Thyroid gland (tissue), 4 donors: ENCODE measurements at regions not wholly inside any gene's neighbourhood (a gene's known extent, or its start where the extent isn't known, plus 50 kb on each side); places are given as distances from the start of the nearest gene placed in this dataset.
A peak's percentile ranks its signal among the peaks of the same experiment; 100 is the strongest.

Experiments used
- DNase-seq, 2 donors: peaks; one replicate each; pipeline ENCODE4 v3.0.0-alpha.2; 2019
- H3K27ac ChIP-seq, 3 donors: fragments of 200-600 bp; sonication (generic); 1 replicate in 2 of 3; 2 replicates in 1 of 3; pipeline ENCODE4 v1.5.1; 2016 to 2019; ENCODE audit warnings: mild to moderate bottlenecking in 1 of 3, moderate library complexity in 1 of 3
- H3K27me3 ChIP-seq: fragments of 200-600 bp; sonication (generic); one replicate; pipeline ENCODE4 v1.5.1; 2019
- H3K36me3 ChIP-seq, 2 donors: fragments of 200-600 bp; sonication (generic); one replicate each; pipeline ENCODE4 v1.5.1; 2016 to 2019
- H3K4me1 ChIP-seq, 2 donors: fragments of 200-600 bp; sonication (generic); one replicate each; pipeline ENCODE4 v1.5.1; 2017 to 2019
- H3K4me3 ChIP-seq, 3 donors: fragments of 200-600 bp; sonication (generic); replicated peaks in 1 of 3; 1 replicate in 2 of 3; 2 replicates in 1 of 3; pipeline ENCODE4 v1.5.1; 2016; ENCODE audit warnings: mild to moderate bottlenecking in 1 of 3
- H3K9me3 ChIP-seq: fragments of 200-600 bp; sonication (generic); one replicate; pipeline ENCODE4 v1.5.1; 2017
- POLR2A ChIP-seq, 2 donors: fragments of 450-650 bp; IDR thresholded peaks; one replicate each; pipeline ENCODE4 v1.6.1; 2017; ENCODE audit warnings: antibody characterized with exemption in 2 of 2, mild to moderate bottlenecking in 2 of 2, moderate library complexity in 1 of 2
- WGBS, 2 donors: methylation state at CpG; one replicate each; pipeline ENCODE4 v1.1.5; 2017; 5-methylcytosine and 5-hydroxymethylcytosine counted together
- intact Hi-C: fragments of 100-400 bp; cut with DNase I; formaldehyde crosslinking; loops from one replicate; pipeline ENCODE4 v1.15.1; 2023
- TF ChIP-seq, protein P1 (sequence below), 6 experiments: fragments of 200-600 bp in 3 of 6; fragments of 450-650 bp in 3 of 6; sonication (generic) in 3 of 6; IDR thresholded peaks; one replicate each; pipeline ENCODE4 v1.5.1; 2016 to 2019; ENCODE audit warnings: antibody characterized with exemption in 6 of 6, mild to moderate bottlenecking in 2 of 6, inconsistent platforms in 1 of 6, moderate library complexity in 1 of 6

DNA sequence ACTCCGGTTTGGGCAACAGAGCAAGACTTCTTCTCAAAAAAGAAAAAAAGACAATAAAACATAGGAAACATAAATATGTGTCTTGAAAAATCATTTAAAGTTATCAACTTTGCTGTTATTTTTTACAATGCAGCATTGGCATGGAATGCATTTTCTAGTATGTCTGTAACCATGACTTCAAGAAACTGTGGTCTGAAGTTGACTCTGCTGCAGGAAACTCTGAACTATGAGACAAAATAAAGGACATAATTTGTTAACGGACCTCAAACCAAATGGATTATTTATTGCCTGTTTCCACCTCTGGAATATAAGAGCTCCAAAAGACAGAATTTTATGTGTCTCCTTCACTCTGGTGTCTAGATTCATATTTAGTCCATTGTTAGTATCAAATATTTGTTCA lies 79.1 kb downstream of the TRIB2 start:
- no peak overlapping the region for H3K27ac ChIP-seq

DNA sequence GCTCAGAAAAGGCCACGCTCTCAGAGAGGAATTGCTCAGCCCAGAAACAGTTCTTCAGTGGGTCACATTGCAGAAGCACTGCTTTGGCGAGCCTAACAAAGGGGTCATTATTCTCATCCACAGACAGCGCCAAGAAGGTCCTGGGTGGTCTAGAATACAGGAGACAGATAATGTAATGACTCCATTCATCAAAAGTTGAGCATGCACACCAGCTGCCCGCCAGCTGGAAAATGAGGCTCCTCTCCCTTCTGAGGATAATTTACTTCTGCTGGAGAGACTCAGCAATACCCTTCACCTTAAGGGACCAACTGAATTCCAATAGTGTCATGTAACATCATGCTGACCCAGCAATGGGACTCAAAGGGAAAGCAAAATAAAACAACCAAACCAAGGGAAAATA lies 79.9 kb downstream of the TRIB2 start:
- H3K27ac ChIP-seq: no peak overlapping the region
- no peaks in the 10 kb centered on the region for H3K36me3 ChIP-seq
- H3K4me3 ChIP-seq: no peak overlapping the region
- no peak for DNase-seq
- H3K9me3 ChIP-seq: no peaks in the 10 kb centered on the region
- no peaks in the 10 kb centered on the region for H3K4me1 ChIP-seq
- intact Hi-C loops: no loop called here
- WGBS, 2 donors: 84 to 86% methylated on average over 4 of the region's 4 CpGs
- no peak for TF ChIP-seq POLR2A (IDR thresholded peaks at IDR 0.05)
- TF ChIP-seq, protein P1, sequence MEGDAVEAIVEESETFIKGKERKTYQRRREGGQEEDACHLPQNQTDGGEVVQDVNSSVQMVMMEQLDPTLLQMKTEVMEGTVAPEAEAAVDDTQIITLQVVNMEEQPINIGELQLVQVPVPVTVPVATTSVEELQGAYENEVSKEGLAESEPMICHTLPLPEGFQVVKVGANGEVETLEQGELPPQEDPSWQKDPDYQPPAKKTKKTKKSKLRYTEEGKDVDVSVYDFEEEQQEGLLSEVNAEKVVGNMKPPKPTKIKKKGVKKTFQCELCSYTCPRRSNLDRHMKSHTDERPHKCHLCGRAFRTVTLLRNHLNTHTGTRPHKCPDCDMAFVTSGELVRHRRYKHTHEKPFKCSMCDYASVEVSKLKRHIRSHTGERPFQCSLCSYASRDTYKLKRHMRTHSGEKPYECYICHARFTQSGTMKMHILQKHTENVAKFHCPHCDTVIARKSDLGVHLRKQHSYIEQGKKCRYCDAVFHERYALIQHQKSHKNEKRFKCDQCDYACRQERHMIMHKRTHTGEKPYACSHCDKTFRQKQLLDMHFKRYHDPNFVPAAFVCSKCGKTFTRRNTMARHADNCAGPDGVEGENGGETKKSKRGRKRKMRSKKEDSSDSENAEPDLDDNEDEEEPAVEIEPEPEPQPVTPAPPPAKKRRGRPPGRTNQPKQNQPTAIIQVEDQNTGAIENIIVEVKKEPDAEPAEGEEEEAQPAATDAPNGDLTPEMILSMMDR (IDR thresholded peaks at IDR 0.05): no peak
- no peaks in the 10 kb centered on the region for H3K27me3 ChIP-seq

More for the DNA sequence above, 79.1 kb downstream of the TRIB2 start:
- Histone ChIP-seq H3K4me3 (no peak overlapping the region), H3K36me3 (no peaks in the 10 kb centered on the region), H3K27me3 (no peaks in the 10 kb centered on the region), H3K4me1 (no peaks in the 10 kb centered on the region), H3K9me3 (no peaks in the 10 kb centered on the region)
- TF ChIP-seq, protein P1 (IDR thresholded peaks at IDR 0.05): no peak
- TF ChIP-seq POLR2A (IDR thresholded peaks at IDR 0.05): no peak
- no peak for DNase-seq
- WGBS, 2 donors: 41 to 45% methylated on average over 2 of the region's 2 CpGs
- intact Hi-C loops: no loop called here

- no peaks in the 10 kb centered on the region for H3K36me3 ChIP-seq
- H3K4me3 ChIP-seq: no peak overlapping the region
- intact Hi-C loops: no loop called here
- H3K4me1 ChIP-seq: no peaks in the 10 kb centered on the region
- no peak for DNase-seq
- H3K27ac ChIP-seq: peak overlapping the region in 1 of 3 donors; percentile 4
- H3K27me3 ChIP-seq: no peaks in the 10 kb centered on the region
- no peak for TF ChIP-seq POLR2A (IDR thresholded peaks at IDR 0.05)
- TF ChIP-seq, protein P1 (IDR thresholded peaks at IDR 0.05): no peak
- WGBS, 2 donors: 37 to 42% methylated on average over 3 of the region's 3 CpGs
- H3K9me3 ChIP-seq: no peaks in the 10 kb centered on the region
Observed at GRCh38 chr2:12797815-12798214, 81.1 kb downstream of the TRIB2 start.

- Histone ChIP-seq H3K36me3 (no peaks in the 10 kb centered on the region), H3K27ac (no peak overlapping the region), H3K4me1 (no peaks in the 10 kb centered on the region), H3K4me3 (no peak overlapping the region), H3K27me3 (no peaks in the 10 kb centered on the region), H3K9me3 (no peaks in the 10 kb centered on the region)
- intact Hi-C loops: no loop called here
- TF ChIP-seq, protein P1 (IDR thresholded peaks at IDR 0.05): no peak
- no peak for TF ChIP-seq POLR2A (IDR thresholded peaks at IDR 0.05)
- DNase-seq: no peak
Observed at GRCh38 chr2:12803607-12804006, 86.9 kb downstream of the TRIB2 start.

DNA sequence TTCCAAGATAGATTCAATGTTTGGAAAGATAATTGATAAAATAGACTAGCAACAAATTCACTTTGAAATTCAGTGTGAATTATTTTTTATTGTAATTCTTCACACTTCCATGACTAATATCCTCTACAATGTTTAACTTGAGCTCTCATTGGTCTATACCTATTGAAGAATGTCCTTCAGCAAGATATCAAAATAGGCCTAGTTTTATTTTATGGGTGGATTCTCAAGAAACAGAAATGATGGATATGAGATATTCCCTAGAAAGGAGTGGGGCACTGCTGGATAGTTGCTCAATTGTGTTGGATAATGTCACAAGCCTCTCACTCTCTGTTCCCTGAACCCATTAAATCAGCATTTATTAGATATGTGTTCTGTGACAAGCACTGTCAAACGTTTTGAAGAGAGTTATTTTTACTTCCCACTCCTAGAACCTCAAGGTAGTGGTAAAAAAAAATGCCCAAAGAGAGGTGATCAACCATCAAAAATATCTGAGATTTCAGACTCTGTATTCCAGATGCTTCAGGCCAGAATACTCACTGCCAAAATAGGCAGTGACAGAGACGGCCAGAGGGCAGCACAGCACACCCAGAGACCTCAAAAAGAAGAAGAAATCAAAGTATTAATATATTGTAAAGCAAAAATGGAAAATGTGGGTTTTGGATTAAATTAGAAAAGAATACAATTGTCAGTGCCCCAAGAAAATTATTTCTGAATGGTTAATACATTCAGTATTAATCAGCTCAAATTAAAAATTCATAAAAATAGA lies 87.5 kb downstream of the TRIB2 start:
- Histone ChIP-seq H3K36me3 (no peaks in the 10 kb centered on the region), H3K4me3 (no peak overlapping the region), H3K9me3 (no peaks in the 10 kb centered on the region), H3K27ac (no peak overlapping the region), H3K27me3 (no peaks in the 10 kb centered on the region), H3K4me1 (no peaks in the 10 kb centered on the region)
- intact Hi-C loops: no loop called here
- TF ChIP-seq, protein P1 (IDR thresholded peaks at IDR 0.05): no peak
- no peak for TF ChIP-seq POLR2A (IDR thresholded peaks at IDR 0.05)
- WGBS, 2 donors: 42 to 47% methylated on average over 2 of the region's 2 CpGs
- no peak for DNase-seq
